Tibial nerve (tissue), 4 donors: ENCODE measurements at regions not wholly inside any gene's neighbourhood (a gene's known extent, or its start where the extent isn't known, plus 50 kb on each side); places are given as distances from the start of the nearest gene placed in this dataset.

ENCODE experiments used
- DNase-seq, 2 donors: peaks; one replicate each; pipeline ENCODE4 v3.0.0-alpha.2; 2019; ENCODE audit warnings: low spot score in 2 of 2
- H3K27ac ChIP-seq, 4 donors: fragments of 200-600 bp; sonication (generic) in 3 of 4; one replicate each; pipeline ENCODE4 v1.5.1; 2017 to 2019; ENCODE audit warnings: mild to moderate bottlenecking in 1 of 4
- H3K27me3 ChIP-seq, 2 donors: fragments of 200-600 bp; sonication (generic) in 1 of 2; one replicate each; pipeline versions ENCODE4 v1.5.1 to v1.6.0; 2017 to 2019
- H3K36me3 ChIP-seq, 3 donors: fragments of 200-600 bp; sonication (generic); one replicate each; pipeline ENCODE4 v1.5.1; 2018 to 2019
- H3K4me1 ChIP-seq, 4 donors: fragments of 200-600 bp; sonication (generic) in 3 of 4; one replicate each; pipeline ENCODE4 v1.5.1; 2017 to 2019
- H3K4me3 ChIP-seq, 4 donors: fragments of 200-600 bp; sonication (generic) in 3 of 4; one replicate each; pipeline ENCODE4 v1.5.1; 2017 to 2019; ENCODE audit warnings: mild to moderate bottlenecking in 1 of 4, moderate library complexity in 1 of 4
- H3K9me3 ChIP-seq, 4 donors: fragments of 200-600 bp; sonication (generic) in 3 of 4; one replicate each; pipeline ENCODE4 v1.5.1; 2017 to 2019
- CTCF ChIP-seq, 5 experiments: fragments of 200-600 bp in 3 of 5; fragments of 450-650 bp in 2 of 5; sonication (generic) in 3 of 5; IDR thresholded peaks; one replicate each; pipeline ENCODE4 v1.5.1; 2016 to 2019; ENCODE audit warnings: antibody characterized with exemption in 5 of 5, mild to moderate bottlenecking in 3 of 5, moderate library complexity in 2 of 5
- EP300 ChIP-seq, 2 donors: sonication (generic); formaldehyde crosslinking; IDR thresholded peaks; one replicate each; pipeline ENCODE4 v1.6.1; 2017; ENCODE audit warnings: antibody characterized with exemption in 2 of 2, mild to moderate bottlenecking in 1 of 2
- POLR2A ChIP-seq, 2 donors: fragments of 450-650 bp; IDR thresholded peaks; one replicate each; pipeline ENCODE4 v1.6.1; 2017; ENCODE audit warnings: antibody characterized with exemption in 2 of 2, mild to moderate bottlenecking in 2 of 2, moderate library complexity in 2 of 2
- WGBS, 2 donors: methylation state at CpG; one replicate each; pipeline ENCODE4 v1.1.5; 2018; 5-methylcytosine and 5-hydroxymethylcytosine counted together

- Histone ChIP-seq H3K27ac (no peak overlapping the region), H3K4me1 (no peaks in the 10 kb centered on the region), H3K36me3 (no peaks in the 10 kb centered on the region), H3K4me3 (no peak overlapping the region), H3K27me3 (no peaks in the 10 kb centered on the region), H3K9me3 (no peaks in the 10 kb centered on the region)
- WGBS, 2 donors: 94% methylated on average over 2 of the region's 2 CpGs
- DNase-seq: no peak
- no peak for TF ChIP-seq CTCF (IDR thresholded peaks at IDR 0.05)
- no peak for TF ChIP-seq POLR2A (IDR thresholded peaks at IDR 0.05)
- TF ChIP-seq EP300 (IDR thresholded peaks at IDR 0.05): no peak
Observed at GRCh38 chr12:126027825-126028224, 962.6 kb downstream of the AACS start.

- Histone ChIP-seq H3K36me3 (no peaks in the 10 kb centered on the region), H3K27ac (no peak overlapping the region), H3K9me3 (no peaks in the 10 kb centered on the region), H3K27me3 (no peaks in the 10 kb centered on the region), H3K4me1 (no peaks in the 10 kb centered on the region), H3K4me3 (no peak overlapping the region)
- no peak for DNase-seq
- TF ChIP-seq EP300 (IDR thresholded peaks at IDR 0.05) (no peak), POLR2A (IDR thresholded peaks at IDR 0.05) (no peak), CTCF (IDR thresholded peaks at IDR 0.05) (no peak)
- 64 to 74% methylated on average over 8 of the region's 8 CpGs for WGBS, 2 donors
Observed at GRCh38 chr12:126030573-126030972, 965.3 kb downstream of the AACS start.

GRCh38 chr12:126033751-126034150 is 968.5 kb downstream of the AACS start:
- 32 to 44% methylated on average over 3 of the region's 3 CpGs for WGBS, 2 donors
- H3K4me1 ChIP-seq: no peaks in the 10 kb centered on the region
- no peak overlapping the region for H3K4me3 ChIP-seq
- DNase-seq: no peak
- no peak overlapping the region for H3K27ac ChIP-seq
- H3K9me3 ChIP-seq: no peaks in the 10 kb centered on the region
- TF ChIP-seq EP300 (IDR thresholded peaks at IDR 0.05): no peak
- TF ChIP-seq CTCF (IDR thresholded peaks at IDR 0.05): no peak
- TF ChIP-seq POLR2A (IDR thresholded peaks at IDR 0.05): no peak
- no peaks in the 10 kb centered on the region for H3K36me3 ChIP-seq
- H3K27me3 ChIP-seq: no peaks in the 10 kb centered on the region

GRCh38 chr12:126036348-126036747 is 971.1 kb downstream of the AACS start:
- H3K36me3 ChIP-seq: no peaks in the 10 kb centered on the region
- DNase-seq: no peak
- no peaks in the 10 kb centered on the region for H3K4me1 ChIP-seq
- H3K9me3 ChIP-seq: peaks cover 0 to 4% (median 0%) of the 10 kb centered on the region in 4 donors
- no peak for TF ChIP-seq POLR2A (IDR thresholded peaks at IDR 0.05)
- TF ChIP-seq CTCF (IDR thresholded peaks at IDR 0.05): no peak
- no peak for TF ChIP-seq EP300 (IDR thresholded peaks at IDR 0.05)
- no peak overlapping the region for H3K4me3 ChIP-seq
- no peak overlapping the region for H3K27ac ChIP-seq
- no peaks in the 10 kb centered on the region for H3K27me3 ChIP-seq

GRCh38 chr12:126038434-126038833 is 973.2 kb downstream of the AACS start:
- Histone ChIP-seq H3K27ac (no peak overlapping the region), H3K4me3 (no peak overlapping the region), H3K36me3 (no peaks in the 10 kb centered on the region), H3K27me3 (no peaks in the 10 kb centered on the region), H3K4me1 (no peaks in the 10 kb centered on the region), H3K9me3 (peaks cover 0 to 4% (median 0%) of the 10 kb centered on the region in 4 donors)
- DNase-seq: no peak
- no peak for TF ChIP-seq EP300 (IDR thresholded peaks at IDR 0.05)
- TF ChIP-seq CTCF (IDR thresholded peaks at IDR 0.05): no peak
- 68 to 71% methylated on average over 1 of the region's 1 CpG for WGBS, 2 donors
